ENCODE measurements at regions not wholly inside any gene's neighbourhood (a gene's known extent, or its start where the extent isn't known, plus 50 kb on each side); places are given as distances from the start of the nearest gene placed in this dataset.

DNA sequence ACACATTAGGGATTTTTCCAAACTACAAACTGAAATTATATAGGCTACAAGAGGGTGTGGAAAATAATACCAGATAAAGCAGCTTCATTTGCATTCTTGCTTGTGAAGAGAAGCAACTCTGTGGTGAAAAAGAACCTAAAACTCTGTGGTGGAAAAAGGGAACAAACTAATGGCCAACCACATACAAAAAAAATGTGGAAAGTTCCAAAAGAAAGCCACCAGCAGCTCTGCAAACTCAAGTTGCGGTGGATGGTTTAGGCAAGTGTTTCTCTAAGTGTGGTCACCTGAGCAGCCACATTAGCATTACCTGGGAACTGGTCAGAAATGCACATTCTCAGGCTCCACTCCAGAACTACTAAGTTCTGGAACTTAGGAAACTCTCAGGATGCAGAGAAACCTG lies 586.4 kb downstream of the ACTL7B start:
- TF ChIP-seq POLR2A (IDR thresholded peaks at IDR 0.05): no peak
- TF ChIP-seq, protein P1, sequence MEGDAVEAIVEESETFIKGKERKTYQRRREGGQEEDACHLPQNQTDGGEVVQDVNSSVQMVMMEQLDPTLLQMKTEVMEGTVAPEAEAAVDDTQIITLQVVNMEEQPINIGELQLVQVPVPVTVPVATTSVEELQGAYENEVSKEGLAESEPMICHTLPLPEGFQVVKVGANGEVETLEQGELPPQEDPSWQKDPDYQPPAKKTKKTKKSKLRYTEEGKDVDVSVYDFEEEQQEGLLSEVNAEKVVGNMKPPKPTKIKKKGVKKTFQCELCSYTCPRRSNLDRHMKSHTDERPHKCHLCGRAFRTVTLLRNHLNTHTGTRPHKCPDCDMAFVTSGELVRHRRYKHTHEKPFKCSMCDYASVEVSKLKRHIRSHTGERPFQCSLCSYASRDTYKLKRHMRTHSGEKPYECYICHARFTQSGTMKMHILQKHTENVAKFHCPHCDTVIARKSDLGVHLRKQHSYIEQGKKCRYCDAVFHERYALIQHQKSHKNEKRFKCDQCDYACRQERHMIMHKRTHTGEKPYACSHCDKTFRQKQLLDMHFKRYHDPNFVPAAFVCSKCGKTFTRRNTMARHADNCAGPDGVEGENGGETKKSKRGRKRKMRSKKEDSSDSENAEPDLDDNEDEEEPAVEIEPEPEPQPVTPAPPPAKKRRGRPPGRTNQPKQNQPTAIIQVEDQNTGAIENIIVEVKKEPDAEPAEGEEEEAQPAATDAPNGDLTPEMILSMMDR (IDR thresholded peaks at IDR 0.05): no peak
- no peak for TF ChIP-seq EP300 (IDR thresholded peaks at IDR 0.05)
